Astrocyte (in vitro differentiated cells and primary cell): ENCODE measurements at regions not wholly inside any gene's neighbourhood (a gene's known extent, or its start where the extent isn't known, plus 50 kb on each side); places are given as distances from the start of the nearest gene placed in this dataset.

Experiments used
- DNase-seq: peaks from one replicate; pipeline ENCODE4 v3.0.0-alpha.2; 2010; ENCODE audit warnings: low read depth
- FAIRE-seq: peaks from 2 replicates; lab custom pipeline; 2011; peaks lifted over from hg19 to GRCh38; lab: Jason Lieb, UNC
- H2AFZ ChIP-seq: 2 replicates; pipeline ENCODE4 v1.6.0; 2012; ENCODE audit warnings: low read depth, low read length, inconsistent platforms
- H3K27ac ChIP-seq: 2 replicates; pipeline ENCODE4 v1.5.1; 2011; ENCODE audit warnings: low read depth, low read length, inconsistent platforms
- H3K27me3 ChIP-seq: 2 replicates; pipeline ENCODE4 v1.6.0; 2011; ENCODE audit warnings: low read length, inconsistent platforms; ENCODE audit not compliant: insufficient read depth
- H3K36me3 ChIP-seq: 2 replicates; pipeline ENCODE4 v1.5.1; 2011; ENCODE audit warnings: low read length, inconsistent platforms; ENCODE audit not compliant: insufficient read depth
- H3K4me1 ChIP-seq: 2 replicates; pipeline ENCODE4 v1.5.1; 2011; ENCODE audit warnings: low read length, inconsistent platforms; ENCODE audit not compliant: insufficient read depth
- H3K4me2 ChIP-seq: 2 replicates; pipeline ENCODE4 v1.6.0; 2012; ENCODE audit warnings: low read length, inconsistent platforms
- H3K4me3 ChIP-seq: 2 replicates; pipeline ENCODE4 v1.5.1; 2011; ENCODE audit warnings: low read depth, mild to moderate bottlenecking, low read length, inconsistent platforms; ENCODE audit not compliant: insufficient read depth
- H3K79me2 ChIP-seq: 2 replicates; pipeline ENCODE4 v1.6.0; 2012; ENCODE audit warnings: mild to moderate bottlenecking, low read length, inconsistent platforms; ENCODE audit not compliant: insufficient read depth
- H3K9ac ChIP-seq: 2 replicates; pipeline ENCODE4 v1.6.0; 2012; ENCODE audit warnings: mild to moderate bottlenecking, low read length, inconsistent platforms
- H3K9me3 ChIP-seq: 2 replicates; pipeline ENCODE4 v1.5.1; 2012; ENCODE audit warnings: low read depth, mild to moderate bottlenecking, low read length, inconsistent platforms; ENCODE audit not compliant: insufficient read depth
- H4K20me1 ChIP-seq: 2 replicates; pipeline ENCODE4 v1.6.0; 2012; ENCODE audit warnings: low read length, inconsistent platforms; ENCODE audit not compliant: insufficient read depth
- H3K27ac Mint-ChIP-seq: one replicate; pipeline ENCODE4 v1.8.0; 2021; ENCODE audit warnings: mild to moderate bottlenecking, mixed read lengths; ENCODE audit not compliant: unreplicated experiment
- H3K27me3 Mint-ChIP-seq: one replicate; pipeline ENCODE4 v1.8.0; 2021; ENCODE audit warnings: low read depth, mixed read lengths; ENCODE audit not compliant: unreplicated experiment
- H3K36me3 Mint-ChIP-seq: one replicate; pipeline ENCODE4 v1.8.0; 2021; ENCODE audit warnings: low read depth, mixed read lengths; ENCODE audit not compliant: unreplicated experiment
- H3K4me1 Mint-ChIP-seq: one replicate; pipeline ENCODE4 v1.8.0; 2021; ENCODE audit warnings: low read depth, mixed read lengths; ENCODE audit not compliant: unreplicated experiment
- H3K4me3 Mint-ChIP-seq: one replicate; pipeline ENCODE4 v1.8.0; 2021; ENCODE audit warnings: mild to moderate bottlenecking, moderate library complexity, mixed read lengths; ENCODE audit not compliant: unreplicated experiment
- H3K9me3 Mint-ChIP-seq: one replicate; pipeline ENCODE4 v1.8.0; 2021; ENCODE audit warnings: mild to moderate bottlenecking, mixed read lengths; ENCODE audit not compliant: unreplicated experiment
- EZH2 ChIP-seq: IDR thresholded peaks from 2 replicates; pipeline ENCODE4 v1.6.1; 2012; ENCODE audit warnings: mild to moderate bottlenecking, low read length, inconsistent platforms; ENCODE audit not compliant: insufficient read depth
- TF ChIP-seq, protein P1 (sequence below): IDR thresholded peaks from 2 replicates; pipeline ENCODE4 v1.5.1; 2011; ENCODE audit warnings: low read depth, mild to moderate bottlenecking, inconsistent platforms, low read length, moderate library complexity; ENCODE audit not compliant: insufficient read depth

DNA sequence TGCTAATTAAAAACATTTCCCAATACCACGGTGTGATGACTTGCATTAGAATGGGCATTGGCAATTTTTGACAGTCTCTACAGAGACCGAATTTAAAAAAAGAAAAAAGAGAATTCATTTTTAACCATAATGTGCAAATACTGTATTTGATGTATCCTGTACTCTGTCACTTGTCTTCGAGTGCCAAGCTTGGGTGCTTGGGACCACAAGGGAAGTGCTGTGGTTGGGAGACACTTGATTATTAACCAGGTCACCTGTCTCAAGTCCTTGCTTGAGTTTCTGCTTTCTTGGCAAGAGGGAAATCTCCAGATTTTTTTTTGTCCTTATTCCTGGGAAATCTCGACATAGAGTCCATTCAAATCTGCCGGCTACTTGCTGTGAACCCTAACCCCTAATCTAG, 209.0 kb downstream of the MC4R start:
- no peak overlapping the region for H3K4me2 ChIP-seq
- Mint-ChIP-seq H3K9me3 (peaks cover 5% of the 10 kb centered on the region), H3K27ac (no peak overlapping the region), H3K4me3 (no peak overlapping the region), H3K4me1 (no peaks in the 10 kb centered on the region), H3K36me3 (no peaks in the 10 kb centered on the region), H3K27me3 (no peaks in the 10 kb centered on the region)
- FAIRE-seq (no peak), DNase-seq (no peak)
- no peaks in the 10 kb centered on the region for H3K9me3 ChIP-seq
- no peaks in the 10 kb centered on the region for H3K4me1 ChIP-seq
- no peak overlapping the region for H3K9ac ChIP-seq
- H3K36me3 ChIP-seq = no peaks in the 10 kb centered on the region
- no peak overlapping the region for H3K27ac ChIP-seq
- H3K79me2 ChIP-seq = no peaks in the 10 kb centered on the region
- TF ChIP-seq, protein P1, sequence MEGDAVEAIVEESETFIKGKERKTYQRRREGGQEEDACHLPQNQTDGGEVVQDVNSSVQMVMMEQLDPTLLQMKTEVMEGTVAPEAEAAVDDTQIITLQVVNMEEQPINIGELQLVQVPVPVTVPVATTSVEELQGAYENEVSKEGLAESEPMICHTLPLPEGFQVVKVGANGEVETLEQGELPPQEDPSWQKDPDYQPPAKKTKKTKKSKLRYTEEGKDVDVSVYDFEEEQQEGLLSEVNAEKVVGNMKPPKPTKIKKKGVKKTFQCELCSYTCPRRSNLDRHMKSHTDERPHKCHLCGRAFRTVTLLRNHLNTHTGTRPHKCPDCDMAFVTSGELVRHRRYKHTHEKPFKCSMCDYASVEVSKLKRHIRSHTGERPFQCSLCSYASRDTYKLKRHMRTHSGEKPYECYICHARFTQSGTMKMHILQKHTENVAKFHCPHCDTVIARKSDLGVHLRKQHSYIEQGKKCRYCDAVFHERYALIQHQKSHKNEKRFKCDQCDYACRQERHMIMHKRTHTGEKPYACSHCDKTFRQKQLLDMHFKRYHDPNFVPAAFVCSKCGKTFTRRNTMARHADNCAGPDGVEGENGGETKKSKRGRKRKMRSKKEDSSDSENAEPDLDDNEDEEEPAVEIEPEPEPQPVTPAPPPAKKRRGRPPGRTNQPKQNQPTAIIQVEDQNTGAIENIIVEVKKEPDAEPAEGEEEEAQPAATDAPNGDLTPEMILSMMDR = no peak
- no peak for TF ChIP-seq EZH2
- no peak overlapping the region for H2AFZ ChIP-seq
- H4K20me1 ChIP-seq = no peaks in the 10 kb centered on the region
- H3K27me3 ChIP-seq = no peaks in the 10 kb centered on the region
- H3K4me3 ChIP-seq = no peak overlapping the region

DNA sequence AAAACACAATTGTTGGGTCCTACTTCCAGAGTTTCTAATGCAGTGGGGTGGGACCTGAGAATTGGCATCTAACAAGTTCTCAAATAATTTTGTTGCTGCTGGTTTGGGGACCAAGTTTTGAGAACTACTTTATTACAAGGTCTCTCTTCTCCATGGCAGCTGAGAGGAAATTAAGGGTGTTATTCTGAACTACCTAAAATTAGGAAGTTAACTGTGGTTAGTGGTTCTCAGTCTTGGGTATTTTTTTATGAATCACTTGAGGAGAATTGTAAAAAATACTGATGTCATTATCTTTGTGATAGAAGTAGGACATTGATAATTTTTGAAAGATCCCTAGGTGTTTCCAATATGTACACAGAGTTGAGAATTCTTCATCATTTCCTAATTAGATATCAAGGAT, 210.2 kb downstream of the MC4R start:
- H3K27ac ChIP-seq = no peak overlapping the region
- no peaks in the 10 kb centered on the region for H3K36me3 ChIP-seq
- no peaks in the 10 kb centered on the region for H3K27me3 ChIP-seq
- no peaks in the 10 kb centered on the region for H3K4me1 ChIP-seq
- H3K9me3 ChIP-seq = no peaks in the 10 kb centered on the region
- Mint-ChIP-seq H3K4me3 (no peak overlapping the region), H3K4me1 (no peaks in the 10 kb centered on the region), H3K27me3 (no peaks in the 10 kb centered on the region), H3K9me3 (peaks cover 5% of the 10 kb centered on the region), H3K27ac (no peak overlapping the region), H3K36me3 (no peaks in the 10 kb centered on the region)
- no peak overlapping the region for H3K4me2 ChIP-seq
- H4K20me1 ChIP-seq = no peaks in the 10 kb centered on the region
- H3K79me2 ChIP-seq = no peaks in the 10 kb centered on the region
- no peak overlapping the region for H3K4me3 ChIP-seq
- DNase-seq = no peak
- no peak overlapping the region for H3K9ac ChIP-seq
- no peak for TF ChIP-seq EZH2
- TF ChIP-seq, protein P1 = no peak
- H2AFZ ChIP-seq = no peak overlapping the region
- FAIRE-seq = no peak

- Histone ChIP-seq H3K79me2 (no peaks in the 10 kb centered on the region), H3K36me3 (no peaks in the 10 kb centered on the region), H3K27ac (no peak overlapping the region), H4K20me1 (no peaks in the 10 kb centered on the region), H3K9me3 (no peaks in the 10 kb centered on the region), H3K4me1 (no peaks in the 10 kb centered on the region), H2AFZ (no peak overlapping the region), H3K4me3 (no peak overlapping the region), H3K9ac (no peak overlapping the region), H3K27me3 (no peaks in the 10 kb centered on the region), H3K4me2 (no peak overlapping the region)
- Mint-ChIP-seq H3K36me3 (no peaks in the 10 kb centered on the region), H3K4me1 (no peaks in the 10 kb centered on the region), H3K9me3 (peaks cover 2% of the 10 kb centered on the region), H3K4me3 (no peak overlapping the region), H3K27ac (no peak overlapping the region), H3K27me3 (no peaks in the 10 kb centered on the region)
- no peak for FAIRE-seq
- TF ChIP-seq EZH2 = no peak
- TF ChIP-seq, protein P1 = no peak
- DNase-seq = no peak
Observed at GRCh38 chr18:60157810-60158209, 214.8 kb downstream of the MC4R start.
